ENCODE measurements at regions not wholly inside any gene's neighbourhood (a gene's known extent, or its start where the extent isn't known, plus 50 kb on each side); places are given as distances from the start of the nearest gene placed in this dataset.

GRCh38 chr1:217032715-217033367, 309.6 kb upstream of the ESRRG start:
- TF ChIP-seq CTCF (IDR thresholded peaks at IDR 0.05) = no peak
- TF ChIP-seq POLR2A (IDR thresholded peaks at IDR 0.05) = no peak
